ENCODE measurements at regions not wholly inside any gene's neighbourhood (a gene's known extent, or its start where the extent isn't known, plus 50 kb on each side); places are given as distances from the start of the nearest gene placed in this dataset.

- WGBS, 2 donors, result 45 to 56% methylated on average over 1 of the region's 1 CpG
- no peaks in the 10 kb centered on the region for H3K9me3 ChIP-seq
- ATAC-seq, result no peak
- H3K27me3 ChIP-seq, result no peaks in the 10 kb centered on the region
- H3K4me3 ChIP-seq, result no peak overlapping the region
- intact Hi-C loops (cut with DNase I), result no loop called here
- H3K4me1 ChIP-seq, result no peaks in the 10 kb centered on the region
- no peak for DNase-seq
- no peak for TF ChIP-seq POLR2A (IDR thresholded peaks at IDR 0.05)
- no peak for TF ChIP-seq CTCF (IDR thresholded peaks at IDR 0.05)
- no peak overlapping the region for H3K27ac ChIP-seq
- H3K36me3 ChIP-seq (replicated peaks in 1 of 2; ENCODE audit: insufficient read depth in 1 of 2, low read depth in 2 of 2), result no peaks in the 10 kb centered on the region
These were observed 345.0 kb upstream of the STEAP1 start for GRCh38 chr7:89809291-89809690.

- no peak for TF ChIP-seq POLR2A (IDR thresholded peaks at IDR 0.05)
- TF ChIP-seq CTCF (IDR thresholded peaks at IDR 0.05), result no peak
- intact Hi-C loops (cut with DNase I), result no loop called here
- whole genome bisulfite sequencing, 2 donors, result 64 to 82% methylated on average over 1 of the region's 1 CpG
- Histone ChIP-seq H3K27ac (no peak overlapping the region), H3K9me3 (no peaks in the 10 kb centered on the region), H3K36me3 (replicated peaks in 1 of 2; ENCODE audit: insufficient read depth in 1 of 2, low read depth in 2 of 2) (no peaks in the 10 kb centered on the region), H3K4me3 (no peak overlapping the region), H3K4me1 (no peaks in the 10 kb centered on the region), H3K27me3 (no peaks in the 10 kb centered on the region)
- no peak for DNase-seq
- ATAC-seq, result no peak
These were observed 341.2 kb upstream of the STEAP1 start for GRCh38 chr7:89813081-89813480.

GRCh38 chr7:89826121-89826520 is 328.1 kb upstream of the STEAP1 start:
- H3K4me1 ChIP-seq, result no peaks in the 10 kb centered on the region
- TF ChIP-seq POLR2A (IDR thresholded peaks at IDR 0.05) (no peak), CTCF (IDR thresholded peaks at IDR 0.05) (no peak)
- no peaks in the 10 kb centered on the region for H3K36me3 ChIP-seq (replicated peaks in 1 of 2; ENCODE audit: insufficient read depth in 1 of 2, low read depth in 2 of 2)
- H3K9me3 ChIP-seq, result no peaks in the 10 kb centered on the region
- no peak overlapping the region for H3K4me3 ChIP-seq
- DNase-seq, result no peak
- H3K27me3 ChIP-seq, result no peaks in the 10 kb centered on the region
- WGBS, 2 donors, result 55 to 62% methylated on average over 1 of the region's 1 CpG
- H3K27ac ChIP-seq, result no peak overlapping the region
- no peak for ATAC-seq
- intact Hi-C loops (cut with DNase I), result no loop called here

- H3K36me3 ChIP-seq (replicated peaks in 1 of 2; ENCODE audit: insufficient read depth in 1 of 2, low read depth in 2 of 2), result no peaks in the 10 kb centered on the region
- no peak overlapping the region for H3K27ac ChIP-seq
- no peak for DNase-seq
- no peak for TF ChIP-seq POLR2A (IDR thresholded peaks at IDR 0.05)
- no peak for TF ChIP-seq CTCF (IDR thresholded peaks at IDR 0.05)
- no peaks in the 10 kb centered on the region for H3K27me3 ChIP-seq
- no peak for ATAC-seq
- no peaks in the 10 kb centered on the region for H3K9me3 ChIP-seq
- H3K4me1 ChIP-seq, result no peaks in the 10 kb centered on the region
- H3K4me3 ChIP-seq, result no peak overlapping the region
- intact Hi-C loops (cut with DNase I), result no loop called here
These were observed 327.7 kb upstream of the STEAP1 start for GRCh38 chr7:89826557-89826956.

GRCh38 chr7:89837515-89837914 is 316.8 kb upstream of the STEAP1 start:
- H3K4me3 ChIP-seq, result no peak overlapping the region
- TF ChIP-seq POLR2A (IDR thresholded peaks at IDR 0.05), result no peak
- TF ChIP-seq CTCF (IDR thresholded peaks at IDR 0.05), result no peak
- WGBS, 2 donors, result 19 to 33% methylated on average over 1 of the region's 1 CpG
- no peaks in the 10 kb centered on the region for H3K27me3 ChIP-seq
- H3K4me1 ChIP-seq, result no peaks in the 10 kb centered on the region
- DNase-seq (no peak), ATAC-seq (no peak)
- no peak overlapping the region for H3K27ac ChIP-seq
- H3K9me3 ChIP-seq, result no peaks in the 10 kb centered on the region
- intact Hi-C loops (cut with DNase I), result no loop called here
- H3K36me3 ChIP-seq (replicated peaks in 1 of 2; ENCODE audit: insufficient read depth in 1 of 2, low read depth in 2 of 2), result no peaks in the 10 kb centered on the region
